Smooth muscle cell (in vitro differentiated cells): ENCODE measurements at regions not wholly inside any gene's neighbourhood (a gene's known extent, or its start where the extent isn't known, plus 50 kb on each side); places are given as distances from the start of the nearest gene placed in this dataset.
"Not testable (repeated sequence)": the region's sequence is repeated elsewhere in the genome, so short reads cannot be mapped to it uniquely, and the experiment has no call there.

Experiments
- DNase-seq: peaks from one replicate; lab custom pipeline; 2025; ENCODE audit not compliant: unreplicated experiment; lab: John Stamatoyannopoulos, UW
- H2AFZ ChIP-seq: fragments of 200-600 bp; sonication (generic); 2 replicates; pipeline ENCODE4 v1.6.0; 2016; ENCODE audit warnings: antibody characterized with exemption, low read depth, mild to moderate bottlenecking
- H3F3A ChIP-seq: fragments of 200-600 bp; sonication (generic); 2 replicates; pipeline ENCODE4 v1.6.0; 2017; ENCODE audit warnings: antibody characterized with exemption, low read depth
- H3K27ac ChIP-seq: fragments of 200-600 bp; sonication (generic); 2 replicates; pipeline ENCODE4 v1.5.1; 2016; ENCODE audit warnings: low read depth, mild to moderate bottlenecking
- H3K27me3 ChIP-seq: fragments of 200-600 bp; sonication (generic); 2 replicates; pipeline ENCODE4 v1.6.1; 2016; ENCODE audit warnings: low read depth, mild to moderate bottlenecking
- H3K36me3 ChIP-seq: fragments of 200-600 bp; sonication (generic); 2 replicates; pipeline ENCODE4 v1.5.1; 2016; ENCODE audit warnings: low read depth
- H3K4me1 ChIP-seq: fragments of 200-600 bp; sonication (generic); 2 replicates; pipeline ENCODE4 v1.5.1; 2016; ENCODE audit warnings: low read depth
- H3K4me2 ChIP-seq: fragments of 200-600 bp; sonication (generic); 2 replicates; pipeline ENCODE4 v1.6.0; 2016; ENCODE audit warnings: mild to moderate bottlenecking
- H3K4me3 ChIP-seq: fragments of 200-600 bp; sonication (generic); 2 replicates; pipeline ENCODE4 v1.5.1; 2016; ENCODE audit warnings: mild to moderate bottlenecking
- H3K79me2 ChIP-seq: fragments of 200-600 bp; sonication (generic); 2 replicates; pipeline ENCODE4 v1.6.0; 2016; ENCODE audit warnings: low read depth, mild to moderate bottlenecking
- H3K9ac ChIP-seq: fragments of 200-600 bp; sonication (generic); 2 replicates; pipeline ENCODE4 v1.6.0; 2016; ENCODE audit warnings: low read depth
- H3K9me3 ChIP-seq: fragments of 200-600 bp; sonication (generic); replicated peaks from 2 replicates; pipeline ENCODE4 v1.5.1; 2016; ENCODE audit warnings: low read depth
- H4K20me1 ChIP-seq: fragments of 200-600 bp; sonication (generic); 2 replicates; pipeline ENCODE4 v1.6.0; 2016; ENCODE audit warnings: low read depth
- CTCF ChIP-seq: fragments of 200-600 bp; sonication (generic); IDR thresholded peaks from 2 replicates; pipeline ENCODE4 v1.5.1; 2017; ENCODE audit warnings: borderline replicate concordance, mild to moderate bottlenecking, antibody characterized with exemption; ENCODE audit not compliant: insufficient read depth, poor library complexity, severe bottlenecking
- WGBS: methylation state at CpG from one replicate; pipeline ENCODE4 v1.1.7; 2016; ENCODE audit warnings: low lambda C conversion rate; 5-methylcytosine and 5-hydroxymethylcytosine counted together

- no peak overlapping the region for H2AFZ ChIP-seq
- 91% methylated on average over 18 of the region's 18 CpGs for WGBS
Observed at GRCh38 chrX:1860936-1861594, 246.2 kb downstream of the ASMT start.

DNA sequence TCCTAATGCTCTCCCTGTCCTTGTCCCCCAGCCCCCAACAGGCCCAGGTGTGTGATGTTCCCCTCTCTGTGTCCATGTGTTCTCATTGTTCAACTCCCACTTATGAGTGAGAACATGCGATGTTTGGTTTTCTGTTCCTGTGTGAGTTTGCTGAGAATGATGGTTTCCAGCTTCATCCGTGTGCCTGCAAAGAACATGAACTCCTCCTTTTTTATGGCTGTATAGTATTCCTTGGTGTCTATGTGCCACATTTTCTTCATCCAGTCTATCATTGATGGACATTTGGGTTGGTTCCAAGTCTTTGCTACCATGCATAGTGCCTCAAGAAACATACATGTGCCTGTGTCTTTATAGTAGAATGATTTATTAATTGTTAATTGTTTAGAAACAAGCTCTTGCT, 249.1 kb downstream of the ASMT start:
- not testable (repeated sequence) for H3K27me3 ChIP-seq, H3K4me1 ChIP-seq, H3K9me3 ChIP-seq, H3K36me3 ChIP-seq, H2AFZ ChIP-seq, H3K27ac ChIP-seq, H3K4me3 ChIP-seq, H4K20me1 ChIP-seq, H3F3A ChIP-seq, H3K9ac ChIP-seq, DNase-seq, H3K4me2 ChIP-seq, H3K79me2 ChIP-seq
- 90% methylated on average over 2 of the region's 2 CpGs for WGBS

More at GRCh38 chrX:1860936-1861594, 246.2 kb downstream of the ASMT start:
- no peaks in the 10 kb centered on the region for H3K79me2 ChIP-seq
- no peaks in the 10 kb centered on the region for H3F3A ChIP-seq
- H3K4me1 ChIP-seq: no peaks in the 10 kb centered on the region
- H3K9me3 ChIP-seq: no peaks in the 10 kb centered on the region
- no peaks in the 10 kb centered on the region for H3K27me3 ChIP-seq
- H4K20me1 ChIP-seq: no peaks in the 10 kb centered on the region
- no peak overlapping the region for H3K4me3 ChIP-seq
- no peak for TF ChIP-seq CTCF
- DNase-seq: no peak
- no peak overlapping the region for H3K27ac ChIP-seq
- H3K4me2 ChIP-seq: no peak overlapping the region
- H3K36me3 ChIP-seq: no peaks in the 10 kb centered on the region
- H3K9ac ChIP-seq: no peak overlapping the region

DNA sequence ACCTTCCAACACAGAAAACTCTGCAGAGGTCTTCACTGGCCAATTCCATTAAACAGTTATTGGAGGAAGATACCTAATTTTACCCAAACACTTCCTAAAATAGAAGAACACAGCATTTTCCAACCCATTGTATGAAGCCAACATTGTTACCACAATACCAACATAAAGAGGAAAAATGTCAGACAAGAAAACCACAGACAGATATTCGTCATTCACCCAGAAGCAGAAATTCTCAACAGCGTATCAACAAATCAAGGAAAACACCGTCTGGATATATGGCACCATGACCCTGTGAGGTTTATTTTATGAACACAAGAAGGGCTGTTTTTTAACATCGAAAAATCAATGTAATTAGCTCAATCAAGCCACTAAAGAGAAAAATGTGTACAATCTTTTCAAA, 255.6 kb downstream of the ASMT start:
- H3K27ac ChIP-seq: no peak overlapping the region
- no peaks in the 10 kb centered on the region for H3K27me3 ChIP-seq
- H3K36me3 ChIP-seq: no peaks in the 10 kb centered on the region
- no peak overlapping the region for H3K4me3 ChIP-seq
- H2AFZ ChIP-seq: no peak overlapping the region
- no peak for TF ChIP-seq CTCF
- no peaks in the 10 kb centered on the region for H3K4me1 ChIP-seq
- no peaks in the 10 kb centered on the region for H3K79me2 ChIP-seq
- no peak overlapping the region for H3K9ac ChIP-seq
- H3K9me3 ChIP-seq: no peaks in the 10 kb centered on the region
- no peak for DNase-seq
- no peaks in the 10 kb centered on the region for H4K20me1 ChIP-seq
- H3K4me2 ChIP-seq: no peak overlapping the region
- H3F3A ChIP-seq: no peaks in the 10 kb centered on the region
- WGBS: 81% methylated on average over 4 of the region's 4 CpGs

- Histone ChIP-seq H3K9ac (no peak overlapping the region), H3K79me2 (no peaks in the 10 kb centered on the region), H3K4me1 (no peaks in the 10 kb centered on the region), H3K27ac (no peak overlapping the region), H3K4me2 (no peak overlapping the region), H2AFZ (no peak overlapping the region), H3F3A (no peaks in the 10 kb centered on the region), H3K36me3 (no peaks in the 10 kb centered on the region), H4K20me1 (no peaks in the 10 kb centered on the region), H3K4me3 (no peak overlapping the region), H3K9me3 (no peaks in the 10 kb centered on the region), H3K27me3 (no peaks in the 10 kb centered on the region)
- no peak for DNase-seq
- 96% methylated on average over 5 of the region's 5 CpGs for WGBS
- TF ChIP-seq CTCF: no peak
Observed at GRCh38 chrX:1871887-1872286, 257.0 kb downstream of the ASMT start.
